Immature natural killer cell (primary cell): ENCODE measurements at regions not wholly inside any gene's neighbourhood (a gene's known extent, or its start where the extent isn't known, plus 50 kb on each side); places are given as distances from the start of the nearest gene placed in this dataset.

ENCODE experiments used
- DNase-seq, 3 donors: peaks; one replicate each; pipeline ENCODE4 v3.0.0; 2022; ENCODE audit warnings: mixed read lengths in 1 of 3
- H3K27ac Mint-ChIP-seq, 6 donors: one replicate each; pipeline ENCODE4 v1.8.0; 2020; ENCODE audit warnings: mixed read lengths in 6 of 6, mild to moderate bottlenecking in 5 of 6, inconsistent platforms in 4 of 6, moderate library complexity in 3 of 6
- H3K27me3 Mint-ChIP-seq, 3 donors: one replicate each; pipeline ENCODE4 v1.8.0; 2020 to 2021; ENCODE audit warnings: low read depth in 3 of 3, mild to moderate bottlenecking in 3 of 3, mixed read lengths in 3 of 3, moderate library complexity in 3 of 3, inconsistent platforms in 1 of 3
- H3K36me3 Mint-ChIP-seq, 3 donors: one replicate each; pipeline ENCODE4 v1.8.0; 2020; ENCODE audit warnings: mixed read lengths in 3 of 3, inconsistent platforms in 2 of 3, mild to moderate bottlenecking in 2 of 3
- H3K4me1 Mint-ChIP-seq, 2 donors: one replicate each; pipeline ENCODE4 v1.8.0; 2020; ENCODE audit warnings: inconsistent platforms in 2 of 2, mild to moderate bottlenecking in 2 of 2, mixed read lengths in 2 of 2, moderate library complexity in 1 of 2
- H3K4me3 Mint-ChIP-seq, 5 donors: one replicate each; pipeline ENCODE4 v1.8.0; 2020; ENCODE audit warnings: mild to moderate bottlenecking in 5 of 5, mixed read lengths in 5 of 5, inconsistent platforms in 3 of 5, moderate library complexity in 3 of 5
- H3K9me3 Mint-ChIP-seq, 6 donors: one replicate each; pipeline ENCODE4 v1.8.0; 2020; ENCODE audit warnings: mild to moderate bottlenecking in 6 of 6, mixed read lengths in 6 of 6, inconsistent platforms in 4 of 6, moderate library complexity in 3 of 6

GRCh38 chr13:53240401-53241025 is 211.9 kb downstream of the OLFM4 start:
- Mint-ChIP-seq H3K9me3 (peaks cover 0 to 5% (median 0%) of the 10 kb centered on the region in 6 donors), H3K27ac (no peak overlapping the region), H3K27me3 (peaks cover 0 to 3% (median 3%) of the 10 kb centered on the region in 3 donors), H3K4me1 (no peaks in the 10 kb centered on the region), H3K4me3 (no peak overlapping the region), H3K36me3 (no peaks in the 10 kb centered on the region)
- DNase-seq, result no peak

- no peak for DNase-seq
- Mint-ChIP-seq H3K4me3 (no peak overlapping the region), H3K27me3 (peaks cover 0 to 5% (median 3%) of the 10 kb centered on the region in 3 donors), H3K9me3 (peaks cover 0 to 2% (median 0%) of the 10 kb centered on the region in 6 donors), H3K4me1 (no peaks in the 10 kb centered on the region), H3K27ac (no peak overlapping the region), H3K36me3 (no peaks in the 10 kb centered on the region)
Measured at GRCh38 chr13:53241891-53242348, 213.3 kb downstream of the OLFM4 start.

DNA sequence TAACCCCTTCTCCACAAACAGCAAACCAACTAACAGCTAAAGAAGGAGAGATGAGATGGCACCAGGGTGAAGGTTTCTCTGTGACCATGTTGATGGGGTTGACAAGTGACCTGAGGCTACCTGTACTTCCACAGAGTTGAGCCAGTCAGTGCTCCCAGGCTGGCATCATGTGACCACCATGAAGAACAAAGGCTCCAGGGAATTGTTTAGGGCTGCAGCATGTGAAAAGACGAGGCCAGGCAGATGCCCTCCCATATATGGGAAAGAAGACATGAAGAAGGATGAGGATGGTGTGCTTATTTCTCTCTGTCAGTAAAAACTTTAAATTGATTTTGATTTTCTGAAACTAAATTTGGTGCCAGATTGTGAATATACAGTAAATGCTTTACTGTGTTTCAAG is 220.6 kb downstream of the OLFM4 start:
- no peak overlapping the region for H3K27ac Mint-ChIP-seq
- peaks cover 0 to 4% (median 1%) of the 10 kb centered on the region in 3 donors for H3K27me3 Mint-ChIP-seq
- no peak overlapping the region for H3K4me3 Mint-ChIP-seq
- H3K9me3 Mint-ChIP-seq, result peaks cover 0 to 2% (median 0%) of the 10 kb centered on the region in 6 donors
- no peaks in the 10 kb centered on the region for H3K36me3 Mint-ChIP-seq
- no peak for DNase-seq
- H3K4me1 Mint-ChIP-seq, result no peaks in the 10 kb centered on the region

DNA sequence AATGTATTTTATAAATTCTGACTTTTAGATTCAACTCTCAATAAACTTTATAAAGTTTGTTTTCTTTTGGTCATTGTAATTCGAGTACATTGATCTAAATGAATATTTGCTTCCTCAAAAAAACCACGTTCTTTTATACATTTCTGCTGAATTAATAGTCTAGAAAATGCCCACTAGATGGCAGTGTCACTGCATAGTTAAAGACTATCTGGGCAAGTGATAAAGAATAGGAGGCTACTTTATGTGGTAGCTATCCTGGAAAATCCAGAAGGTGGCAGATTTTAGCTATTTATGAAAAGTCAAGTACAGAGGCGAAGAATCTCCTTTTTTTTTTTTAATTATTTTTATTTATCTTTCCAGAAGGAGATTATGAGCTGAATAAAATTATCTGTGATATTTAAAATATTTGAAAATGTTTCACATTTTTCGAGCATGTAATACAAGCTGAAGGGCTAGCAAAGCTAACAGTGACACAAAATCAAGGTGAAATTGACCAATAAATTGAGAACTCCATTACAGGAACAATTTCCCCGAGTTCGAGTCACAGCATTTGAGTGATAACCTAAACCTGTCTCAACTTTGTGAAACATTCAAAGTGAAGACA is 221.8 kb downstream of the OLFM4 start:
- Mint-ChIP-seq H3K9me3 (peaks cover 0 to 2% (median 0%) of the 10 kb centered on the region in 6 donors), H3K36me3 (no peaks in the 10 kb centered on the region), H3K4me3 (no peak overlapping the region), H3K27ac (no peak overlapping the region), H3K27me3 (peaks cover 0 to 4% (median 3%) of the 10 kb centered on the region in 3 donors), H3K4me1 (no peaks in the 10 kb centered on the region)
- DNase-seq, result peak in 2 of 3 donors; percentile 6 to 19

DNA sequence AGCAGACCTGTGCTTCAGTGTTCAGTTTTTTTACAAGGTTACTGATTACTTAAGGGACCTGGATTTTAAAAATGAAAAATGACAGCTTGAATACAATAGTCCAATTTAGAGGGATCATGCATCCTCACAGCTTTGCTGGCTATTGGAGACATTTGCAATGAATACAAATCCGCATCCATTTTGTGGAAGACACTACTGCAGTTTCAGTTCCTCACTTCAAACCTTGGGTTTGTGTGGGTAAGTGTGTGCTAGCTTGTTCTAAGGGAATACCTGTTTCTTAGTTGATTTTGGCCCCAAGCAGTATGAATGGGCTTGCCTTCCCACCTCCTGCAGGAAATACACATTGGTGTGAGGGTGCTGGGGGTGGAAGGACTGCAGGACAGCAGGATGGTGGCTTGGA is 222.4 kb downstream of the OLFM4 start:
- Mint-ChIP-seq H3K36me3 (no peaks in the 10 kb centered on the region), H3K4me1 (no peaks in the 10 kb centered on the region), H3K27me3 (peaks cover 0 to 4% (median 2%) of the 10 kb centered on the region in 3 donors), H3K9me3 (peaks cover 0 to 2% (median 0%) of the 10 kb centered on the region in 6 donors), H3K27ac (no peak overlapping the region), H3K4me3 (no peak overlapping the region)
- no peak for DNase-seq

DNA sequence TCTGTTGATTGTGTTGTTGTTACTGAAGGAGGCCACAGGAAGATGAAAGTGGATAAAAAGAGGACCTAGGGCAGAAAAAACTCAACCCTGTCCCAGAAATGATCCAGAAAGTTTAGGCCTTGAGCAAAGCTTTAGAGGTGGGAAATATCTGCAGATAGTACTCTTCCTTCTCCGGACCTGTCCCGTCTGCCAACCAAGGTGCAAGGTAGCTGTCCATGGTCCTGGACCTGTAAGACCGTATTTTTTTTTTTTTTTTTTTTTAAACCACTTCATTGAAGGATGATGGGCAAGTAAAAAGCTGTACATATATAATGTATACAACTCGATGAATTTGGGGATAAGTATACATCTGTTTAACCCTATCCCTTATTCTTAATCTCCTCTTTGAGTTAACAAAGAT is 225.9 kb downstream of the OLFM4 start:
- Mint-ChIP-seq H3K36me3 (no peaks in the 10 kb centered on the region), H3K4me3 (no peak overlapping the region), H3K4me1 (no peaks in the 10 kb centered on the region), H3K27me3 (peaks cover 0 to 6% (median 4%) of the 10 kb centered on the region in 3 donors), H3K9me3 (peaks cover 0 to 3% (median 0%) of the 10 kb centered on the region in 6 donors), H3K27ac (no peak overlapping the region)
- no peak for DNase-seq

GRCh38 chr13:53255795-53256194 is 227.2 kb downstream of the OLFM4 start:
- no peaks in the 10 kb centered on the region for H3K36me3 Mint-ChIP-seq
- no peak overlapping the region for H3K27ac Mint-ChIP-seq
- no peaks in the 10 kb centered on the region for H3K4me1 Mint-ChIP-seq
- peaks cover 0 to 3% (median 0%) of the 10 kb centered on the region in 6 donors for H3K9me3 Mint-ChIP-seq
- DNase-seq, result no peak
- H3K4me3 Mint-ChIP-seq, result no peak overlapping the region
- peaks cover 0 to 9% (median 6%) of the 10 kb centered on the region in 3 donors for H3K27me3 Mint-ChIP-seq

DNA sequence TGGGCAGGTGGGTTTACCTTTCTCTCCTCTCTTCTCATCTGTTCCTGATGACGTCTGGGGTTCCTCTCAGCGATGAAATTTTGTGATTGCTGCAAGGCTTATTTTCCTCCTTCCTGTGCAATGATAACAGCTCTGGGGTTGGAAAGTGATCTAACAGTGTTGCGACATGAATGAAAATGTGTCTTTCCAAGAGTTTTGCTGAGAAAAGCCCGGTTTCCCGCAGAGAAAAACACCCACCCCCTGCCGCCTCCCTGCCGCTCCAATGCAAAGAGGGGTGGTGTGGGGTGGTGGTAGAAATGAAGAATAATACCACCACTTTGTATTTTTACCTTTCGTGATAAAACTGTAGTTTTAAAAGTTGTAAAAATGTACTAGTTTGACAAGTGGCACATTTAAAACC is 232.0 kb downstream of the OLFM4 start:
- H3K36me3 Mint-ChIP-seq, result no peaks in the 10 kb centered on the region
- H3K4me1 Mint-ChIP-seq, result no peaks in the 10 kb centered on the region
- H3K27ac Mint-ChIP-seq, result no peak overlapping the region
- peaks cover 0 to 7% (median 2%) of the 10 kb centered on the region in 6 donors for H3K9me3 Mint-ChIP-seq
- H3K4me3 Mint-ChIP-seq, result no peak overlapping the region
- DNase-seq, result no peak
- peaks cover 1 to 11% (median 5%) of the 10 kb centered on the region in 3 donors for H3K27me3 Mint-ChIP-seq

- Mint-ChIP-seq H3K9me3 (peaks cover 0 to 16% (median 3%) of the 10 kb centered on the region in 6 donors), H3K4me3 (no peak overlapping the region), H3K36me3 (no peaks in the 10 kb centered on the region), H3K27ac (no peak overlapping the region), H3K27me3 (peaks cover 0 to 7% (median 1%) of the 10 kb centered on the region in 3 donors), H3K4me1 (no peaks in the 10 kb centered on the region)
- DNase-seq, result no peak
Measured at GRCh38 chr13:53264751-53265385, 236.3 kb downstream of the OLFM4 start.

DNA sequence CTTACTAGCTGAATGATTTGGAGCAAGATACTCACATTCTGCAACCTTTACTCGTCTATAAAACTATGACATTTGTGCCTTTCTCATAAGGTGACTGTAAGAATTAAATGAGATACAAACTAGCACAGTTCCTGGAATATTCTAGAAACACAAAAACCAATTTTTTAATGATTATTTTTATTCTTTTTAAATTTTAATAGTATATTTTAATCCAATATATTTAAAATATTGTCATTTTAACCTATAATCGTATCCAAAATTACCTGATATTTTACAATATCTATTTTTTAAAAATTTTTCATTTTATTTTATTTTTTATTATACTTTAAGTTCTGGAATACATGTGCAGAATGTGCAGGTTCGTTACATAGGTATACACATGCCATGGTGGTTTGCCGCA is 238.1 kb downstream of the OLFM4 start:
- peaks cover 0 to 8% (median 1%) of the 10 kb centered on the region in 3 donors for H3K27me3 Mint-ChIP-seq

DNA sequence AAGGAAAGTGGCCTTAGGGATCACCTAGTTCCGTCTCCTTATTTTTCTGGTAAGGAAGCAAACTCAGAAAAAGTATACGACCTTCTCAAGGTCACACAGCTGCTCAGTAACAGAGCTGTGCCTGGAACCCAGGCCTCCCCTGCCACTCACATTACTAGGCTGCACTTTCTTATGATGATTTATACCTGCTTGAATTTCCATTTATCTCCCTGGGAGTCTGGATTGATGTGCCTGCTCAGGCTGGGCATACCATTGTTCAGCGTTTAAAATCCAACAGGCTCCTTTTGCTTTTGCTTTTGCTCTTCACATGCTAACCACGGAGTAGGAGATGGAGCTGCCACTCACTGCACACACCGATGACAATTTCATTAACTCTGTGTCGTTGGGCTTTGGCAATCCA is 241.0 kb downstream of the OLFM4 start:
- no peak for DNase-seq
- no peak overlapping the region for H3K27ac Mint-ChIP-seq
- H3K36me3 Mint-ChIP-seq, result no peaks in the 10 kb centered on the region
- no peaks in the 10 kb centered on the region for H3K4me1 Mint-ChIP-seq
- peaks cover 0 to 9% (median 3%) of the 10 kb centered on the region in 6 donors for H3K9me3 Mint-ChIP-seq
- H3K4me3 Mint-ChIP-seq, result no peak overlapping the region
- H3K27me3 Mint-ChIP-seq, result peaks cover 0 to 2% (median 0%) of the 10 kb centered on the region in 3 donors

More for the DNA sequence above, 238.1 kb downstream of the OLFM4 start:
- Mint-ChIP-seq H3K4me1 (no peaks in the 10 kb centered on the region), H3K4me3 (no peak overlapping the region), H3K27ac (no peak overlapping the region), H3K9me3 (peaks cover 0 to 16% (median 4%) of the 10 kb centered on the region in 6 donors), H3K36me3 (no peaks in the 10 kb centered on the region)
- no peak for DNase-seq

DNA sequence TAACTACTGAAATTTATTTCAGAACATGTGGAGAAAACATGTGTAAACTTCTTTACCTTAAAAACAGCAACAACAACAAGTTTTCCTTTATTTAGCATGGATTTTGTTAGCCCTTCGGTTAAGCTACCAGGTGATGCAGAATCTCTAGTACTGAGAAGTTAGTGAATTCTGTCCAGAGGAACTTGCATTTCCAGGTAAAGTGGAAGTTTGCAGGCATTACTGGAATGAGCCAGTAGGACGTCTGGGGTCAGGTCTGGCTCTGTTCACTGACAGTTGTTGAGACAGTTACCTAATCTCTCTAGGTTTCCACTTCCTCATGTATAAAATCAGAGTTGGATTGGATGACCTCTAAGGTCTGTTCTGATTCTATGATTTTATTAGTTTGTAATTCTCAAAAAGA is 244.3 kb downstream of the OLFM4 start:
- no peak for DNase-seq
- H3K36me3 Mint-ChIP-seq, result no peaks in the 10 kb centered on the region
- H3K4me1 Mint-ChIP-seq, result no peaks in the 10 kb centered on the region
- H3K4me3 Mint-ChIP-seq, result no peak overlapping the region
- H3K27ac Mint-ChIP-seq, result no peak overlapping the region
- H3K27me3 Mint-ChIP-seq, result peaks cover 0 to 2% (median 0%) of the 10 kb centered on the region in 3 donors
- peaks cover 0 to 11% (median under 1%) of the 10 kb centered on the region in 6 donors for H3K9me3 Mint-ChIP-seq

DNA sequence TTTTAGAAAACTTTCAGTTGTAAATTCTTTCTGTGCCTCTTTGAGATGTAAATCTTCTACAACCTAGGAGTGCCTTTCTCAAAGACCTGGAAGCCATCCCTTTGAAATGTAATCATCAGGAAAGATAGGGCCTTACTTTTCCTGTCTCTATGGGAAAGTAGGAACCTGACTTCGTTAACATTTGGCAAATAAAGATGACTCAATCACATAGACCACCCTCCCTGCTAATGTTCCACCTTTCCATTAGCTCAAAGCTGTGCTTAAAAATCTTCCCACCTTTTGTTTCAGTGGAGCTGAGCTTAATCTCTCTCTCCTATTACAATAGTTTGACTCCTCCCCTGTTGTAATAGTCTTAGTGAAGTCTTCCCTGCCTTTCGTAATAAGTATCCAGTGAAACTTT is 247.7 kb downstream of the OLFM4 start:
- DNase-seq, result no peak
- Mint-ChIP-seq H3K9me3 (peaks cover 0 to 4% (median 0%) of the 10 kb centered on the region in 6 donors), H3K36me3 (no peaks in the 10 kb centered on the region), H3K27me3 (peaks cover 0 to 3% (median 2%) of the 10 kb centered on the region in 3 donors), H3K4me3 (no peak overlapping the region), H3K27ac (no peak overlapping the region), H3K4me1 (no peaks in the 10 kb centered on the region)

DNA sequence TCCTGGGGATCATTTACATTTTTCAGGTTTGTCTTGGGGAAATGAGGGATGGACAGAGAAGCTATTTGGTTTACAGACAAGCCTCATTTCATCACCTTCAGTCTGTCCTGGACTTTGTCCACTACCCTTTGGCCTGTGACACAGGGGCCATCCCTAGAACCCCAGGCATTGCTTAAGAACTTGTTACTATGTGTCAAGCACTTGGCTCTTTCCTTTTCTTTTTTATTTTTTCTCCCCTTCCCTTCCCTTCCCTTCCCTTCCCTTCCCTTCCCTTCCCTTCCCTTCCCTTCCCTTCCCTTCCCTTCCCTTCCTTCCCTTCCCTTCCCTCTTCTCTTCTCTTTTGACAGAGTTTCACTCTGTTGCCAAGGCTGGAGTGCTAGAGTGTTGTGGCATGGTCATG is 253.1 kb downstream of the OLFM4 start:
- Mint-ChIP-seq H3K4me1 (no peaks in the 10 kb centered on the region), H3K27me3 (peaks cover 0 to 3% (median 0%) of the 10 kb centered on the region in 3 donors), H3K9me3 (peaks cover 0 to 6% (median under 1%) of the 10 kb centered on the region in 6 donors), H3K4me3 (no peak overlapping the region), H3K27ac (no peak overlapping the region), H3K36me3 (no peaks in the 10 kb centered on the region)
- DNase-seq, result no peak
